GM18873 (cell line): ENCODE measurements at regions not wholly inside any gene's neighbourhood (a gene's known extent, or its start where the extent isn't known, plus 50 kb on each side); places are given as distances from the start of the nearest gene placed in this dataset.

ENCODE experiments used
- ATAC-seq: cut with Tn5 transposase; IDR thresholded peaks from one replicate; pipeline ENCODE4 v1.9.1; 2021; ENCODE audit warnings: mild to moderate bottlenecking, moderate library complexity, moderate number of reproducible peaks; ENCODE audit not compliant: unreplicated experiment, low FRiP score

DNA sequence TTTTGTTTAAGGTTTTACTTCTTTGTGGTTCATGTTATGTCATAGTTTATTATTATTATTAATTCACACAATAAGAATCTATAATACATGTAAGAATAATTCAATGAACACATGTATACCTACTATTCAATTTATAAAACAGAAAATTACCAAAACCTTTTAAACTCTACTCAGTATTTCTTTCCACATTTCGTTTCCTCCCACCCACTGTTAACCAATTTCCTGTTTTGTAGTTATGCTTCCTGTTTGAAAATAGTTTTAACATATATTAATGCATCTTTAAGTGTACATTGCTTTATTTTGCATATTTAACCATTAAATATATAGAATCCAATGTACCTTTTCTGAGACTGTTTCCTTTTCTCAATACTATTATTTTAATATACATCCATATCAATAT is 397.9 kb upstream of the SPTLC3 start:
- ATAC-seq = no peak

DNA sequence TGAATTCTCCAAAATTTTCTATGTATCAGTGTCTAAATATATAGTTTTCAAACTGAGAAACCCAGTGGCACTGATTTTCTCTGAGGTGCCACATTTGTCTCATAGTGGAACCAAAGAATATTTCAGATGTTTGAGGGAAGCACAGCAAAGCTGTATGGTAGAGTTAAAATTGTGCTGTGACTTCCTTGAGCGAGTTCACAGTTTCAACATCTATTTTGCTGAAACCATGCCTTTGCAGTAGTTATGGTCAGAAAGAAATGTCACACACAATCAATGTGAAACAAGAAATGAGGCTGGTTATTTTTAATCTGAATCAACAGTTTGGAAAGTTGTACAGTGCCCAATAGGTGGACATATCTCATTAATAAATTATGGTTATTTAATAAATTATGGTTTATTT is 394.0 kb upstream of the SPTLC3 start:
- ATAC-seq = no peak

DNA sequence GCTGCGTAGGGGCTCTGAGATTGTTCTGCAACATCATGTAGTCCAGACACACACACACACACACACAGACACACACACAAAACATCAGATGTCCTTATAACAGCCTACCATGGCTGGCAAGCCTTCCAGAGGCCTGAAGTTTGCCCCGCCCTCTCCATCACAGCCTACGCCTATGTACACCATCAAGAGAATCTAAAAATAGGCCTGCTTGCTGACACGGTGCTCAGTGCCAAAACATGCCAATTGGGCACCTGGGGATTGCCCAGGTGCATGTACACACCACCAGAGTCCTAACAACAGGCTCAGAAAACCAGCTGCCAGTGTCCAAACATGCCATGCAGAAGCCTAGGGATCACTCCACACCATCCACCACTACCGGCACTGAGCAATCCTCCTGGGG is 391.7 kb upstream of the SPTLC3 start:
- ATAC-seq = no peak

DNA sequence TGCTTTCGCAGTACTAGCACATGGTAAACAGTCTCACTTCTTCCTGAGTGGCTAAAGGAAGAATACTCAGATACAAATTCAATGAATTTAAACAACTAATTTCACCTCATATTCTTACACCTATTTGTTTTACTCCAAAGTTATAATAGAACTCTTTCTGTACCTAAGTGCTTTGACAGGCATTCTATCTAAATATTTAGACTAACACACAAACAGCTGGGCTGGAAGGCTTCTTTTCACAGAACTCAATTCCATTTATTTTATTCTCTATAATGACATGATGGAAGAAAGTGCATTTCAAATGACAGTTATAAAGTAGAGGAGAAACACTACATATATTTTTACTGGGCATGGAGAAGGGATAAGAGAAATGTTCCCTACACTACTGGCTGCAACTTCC is 384.9 kb upstream of the SPTLC3 start:
- ATAC-seq = no peak

DNA sequence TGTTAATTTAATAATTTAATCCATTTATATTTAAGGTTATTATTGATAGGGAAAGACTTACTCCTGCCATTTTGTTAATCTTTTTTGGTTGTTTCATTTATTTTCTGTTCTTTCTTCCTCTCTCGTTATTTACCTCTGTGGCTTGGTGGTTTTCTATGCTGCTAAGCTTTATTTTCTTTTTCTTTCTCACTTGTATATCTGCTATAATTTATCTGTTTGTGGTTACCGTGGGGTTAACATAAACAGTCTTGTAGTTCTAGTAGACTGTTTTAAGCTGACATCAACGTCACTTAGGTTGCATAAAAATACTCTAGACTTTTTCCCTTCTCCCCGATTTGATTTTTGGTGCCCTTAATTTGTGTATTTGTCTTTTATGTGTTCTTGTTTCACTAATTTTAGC is 381.3 kb upstream of the SPTLC3 start:
- ATAC-seq = no peak

DNA sequence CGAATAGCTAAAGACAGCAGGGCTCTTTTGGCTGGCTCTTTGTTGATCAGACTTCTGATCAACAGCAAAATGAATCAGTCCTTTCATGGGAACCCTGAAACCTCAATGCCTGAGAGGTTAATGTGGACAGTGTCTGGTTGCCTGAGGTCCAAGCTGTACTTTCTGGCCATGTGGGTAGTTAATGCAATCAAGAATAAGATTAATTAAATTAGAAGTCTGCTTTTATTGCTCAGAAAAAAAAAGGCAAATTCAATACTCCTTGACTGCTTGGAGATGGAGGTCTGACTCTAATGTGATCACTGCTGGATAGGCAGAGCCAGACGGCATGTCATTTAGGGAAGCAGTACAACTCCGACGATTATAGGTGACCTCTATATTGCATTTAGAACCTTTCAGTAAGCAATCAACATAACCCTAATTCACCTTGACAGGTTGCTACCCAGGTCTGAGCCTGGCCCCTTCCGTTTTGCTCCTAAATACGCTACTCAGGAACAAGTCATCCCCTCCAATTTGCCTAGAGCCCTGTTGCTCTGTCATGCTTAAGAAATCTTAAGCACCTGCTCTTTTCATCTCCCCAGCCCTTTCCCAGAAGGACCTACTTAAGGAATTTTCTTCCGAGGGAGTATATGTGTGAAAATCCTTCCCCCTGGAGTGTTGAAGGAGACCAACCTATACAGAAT is 370.0 kb upstream of the SPTLC3 start:
- ATAC-seq = no peak

DNA sequence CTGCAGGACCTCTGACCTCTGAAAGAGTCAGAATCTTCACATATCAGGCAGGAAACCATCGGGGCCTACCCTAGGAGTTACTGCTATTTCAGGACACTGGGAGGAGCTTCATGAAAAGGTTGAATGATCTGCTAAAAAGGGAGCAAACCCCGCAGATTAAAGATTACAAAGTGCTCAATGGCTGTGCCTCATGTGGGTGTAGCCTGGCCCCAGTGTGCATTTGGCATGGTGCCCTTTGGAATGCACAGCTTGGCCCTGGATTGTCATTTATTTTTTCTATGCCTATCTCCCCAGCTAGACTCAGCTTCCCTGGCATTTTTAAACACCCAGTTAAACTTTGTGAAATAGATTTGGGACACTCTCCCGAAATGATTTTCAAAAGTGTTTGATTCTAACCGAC is 368.5 kb upstream of the SPTLC3 start:
- no peak for ATAC-seq

DNA sequence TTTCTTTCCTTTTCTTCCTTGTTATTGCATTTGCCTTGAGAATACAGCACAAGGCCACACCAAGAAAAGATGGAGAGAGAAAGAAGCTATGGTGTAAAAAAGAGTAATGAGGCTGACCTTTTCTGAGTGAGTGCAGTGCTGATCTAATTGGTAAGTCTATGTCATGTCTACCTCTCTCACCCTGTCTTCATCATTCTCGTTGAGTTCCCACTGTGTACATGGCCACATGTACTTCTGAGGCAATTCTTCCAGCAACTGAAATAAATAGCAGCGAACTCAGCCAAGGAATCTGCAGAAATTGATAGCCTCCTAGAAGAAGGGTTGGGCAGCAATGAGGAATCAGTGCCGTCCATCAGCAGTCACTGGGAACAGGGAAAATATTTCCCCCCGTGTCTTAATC is 367.2 kb upstream of the SPTLC3 start:
- ATAC-seq = no peak

DNA sequence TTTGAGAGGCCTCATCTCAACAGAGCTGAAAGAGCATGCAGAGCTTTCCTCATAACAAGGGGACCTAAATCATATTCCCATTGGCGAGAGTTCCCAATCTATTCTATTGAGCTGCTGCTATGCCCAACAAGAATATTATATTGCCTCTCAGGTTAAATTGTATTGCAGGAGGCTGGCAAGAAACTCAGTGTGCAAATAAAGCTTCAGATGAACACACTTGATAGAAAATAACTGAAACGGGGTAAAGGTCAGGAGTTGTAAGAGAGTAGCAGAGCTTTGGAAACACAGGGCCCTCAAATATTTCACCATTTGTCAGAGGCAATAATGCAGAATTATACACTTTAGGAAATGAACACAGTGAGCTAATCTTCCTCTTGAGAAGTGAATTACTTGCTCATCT is 364.3 kb upstream of the SPTLC3 start:
- no peak for ATAC-seq

DNA sequence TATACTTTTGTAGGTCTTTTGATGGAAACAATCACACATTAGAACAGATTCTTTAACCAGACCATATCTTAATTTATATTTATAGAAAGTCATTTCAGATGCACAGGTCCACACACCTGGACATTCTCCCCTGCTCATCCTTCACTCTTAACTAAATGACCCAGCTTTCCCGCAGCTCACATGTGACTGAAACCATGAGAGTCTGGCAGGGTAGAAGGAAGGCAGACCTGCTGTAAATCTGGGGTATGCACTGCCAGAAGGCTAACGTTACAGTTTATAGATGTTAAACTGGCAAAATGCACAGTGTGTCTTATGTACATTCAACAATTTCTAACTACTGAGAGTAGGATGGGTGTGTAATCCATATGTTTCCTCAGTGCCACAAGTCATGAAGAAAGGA is 359.5 kb upstream of the SPTLC3 start:
- no peak for ATAC-seq

DNA sequence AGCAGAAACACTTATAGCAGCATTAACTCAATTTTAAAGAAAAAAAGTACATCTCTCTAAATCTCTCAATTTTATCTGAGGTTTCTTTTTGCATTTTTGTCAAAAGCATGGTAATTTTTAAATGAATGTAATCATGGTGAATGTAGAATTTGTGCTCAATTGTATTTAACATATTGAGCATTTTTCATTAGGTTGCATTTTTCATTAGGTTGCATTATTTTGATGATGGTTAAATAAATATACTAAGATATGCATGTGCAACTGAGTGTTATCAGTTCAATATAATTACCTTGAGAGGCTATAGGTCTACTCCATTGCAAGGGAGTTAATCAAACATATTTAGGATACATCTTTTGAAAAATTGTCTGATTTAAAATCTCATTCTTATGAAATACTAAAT is 355.1 kb upstream of the SPTLC3 start:
- no peak for ATAC-seq

DNA sequence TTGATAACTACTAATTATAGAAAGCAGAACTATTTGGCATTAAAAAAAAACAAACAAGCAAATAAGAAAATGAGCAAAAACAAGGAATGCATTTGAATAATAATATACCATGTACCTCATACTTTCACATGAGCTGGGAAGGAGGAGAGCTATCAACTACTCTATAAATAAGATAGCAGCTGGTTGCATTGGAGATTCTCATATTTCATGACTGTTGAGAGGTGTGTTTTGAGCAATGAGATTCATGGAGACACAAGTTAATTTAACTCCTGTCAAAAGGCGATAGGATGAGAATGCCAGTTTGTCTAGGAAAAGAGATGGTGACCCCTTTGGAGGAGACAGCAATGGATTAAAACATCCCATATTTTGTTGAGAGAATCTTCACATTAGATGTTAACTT is 348.8 kb upstream of the SPTLC3 start:
- ATAC-seq = no peak

DNA sequence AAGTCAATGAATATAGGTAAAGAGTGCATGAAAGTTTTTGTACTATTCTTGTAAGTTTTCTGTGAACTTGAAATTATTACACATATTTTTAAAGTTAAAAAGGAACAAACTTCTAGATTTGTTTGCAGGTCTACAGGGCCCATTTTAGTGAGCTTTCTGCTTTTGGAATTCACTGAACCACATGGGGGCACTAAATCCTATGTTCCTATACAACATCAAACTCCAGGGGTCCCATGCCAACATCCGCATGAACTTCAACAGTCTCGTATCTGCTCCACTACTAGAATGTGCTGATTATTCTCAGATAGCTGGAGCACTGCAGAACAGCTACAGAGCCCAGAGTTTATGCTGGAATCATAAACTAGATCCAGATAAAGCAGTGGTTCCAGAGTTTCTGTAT is 347.9 kb upstream of the SPTLC3 start:
- ATAC-seq = no peak

DNA sequence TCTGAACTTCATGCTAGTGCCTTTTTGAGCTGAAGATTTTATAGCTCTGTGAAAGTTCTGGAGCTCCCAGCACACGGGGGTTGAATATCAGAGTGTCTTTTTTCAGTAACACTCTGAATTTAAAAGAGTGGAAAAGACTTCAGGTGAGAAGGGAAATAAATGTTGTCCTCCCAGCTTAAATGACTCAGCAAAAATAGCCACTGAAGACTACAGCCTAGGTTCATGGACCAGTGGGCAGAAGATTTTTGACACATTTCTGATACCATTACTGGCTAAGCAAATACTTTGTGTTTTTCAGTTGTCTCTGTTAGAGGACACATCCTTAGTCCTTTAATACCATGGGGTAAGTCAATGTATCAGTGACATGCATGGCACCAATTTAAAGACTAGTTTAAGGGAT is 338.5 kb upstream of the SPTLC3 start:
- no peak for ATAC-seq

DNA sequence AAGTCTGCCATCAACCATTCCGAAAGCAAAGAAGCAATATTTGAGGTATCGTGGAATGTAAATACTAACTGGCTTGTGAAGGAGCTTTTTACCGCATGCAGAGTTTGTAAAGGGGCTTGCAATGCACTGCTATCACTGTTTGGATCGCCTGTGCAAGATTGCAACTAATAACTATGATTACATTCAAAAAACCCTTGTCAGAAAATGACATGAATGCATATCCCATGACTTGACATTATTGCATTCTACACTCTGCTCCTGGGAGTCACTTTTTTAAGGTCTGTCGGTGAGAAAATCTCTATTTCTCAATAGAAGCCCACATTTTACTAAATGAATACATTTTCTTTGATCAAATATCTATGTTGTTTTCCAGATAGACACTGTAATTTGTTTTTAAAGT is 335.4 kb upstream of the SPTLC3 start:
- ATAC-seq = no peak

DNA sequence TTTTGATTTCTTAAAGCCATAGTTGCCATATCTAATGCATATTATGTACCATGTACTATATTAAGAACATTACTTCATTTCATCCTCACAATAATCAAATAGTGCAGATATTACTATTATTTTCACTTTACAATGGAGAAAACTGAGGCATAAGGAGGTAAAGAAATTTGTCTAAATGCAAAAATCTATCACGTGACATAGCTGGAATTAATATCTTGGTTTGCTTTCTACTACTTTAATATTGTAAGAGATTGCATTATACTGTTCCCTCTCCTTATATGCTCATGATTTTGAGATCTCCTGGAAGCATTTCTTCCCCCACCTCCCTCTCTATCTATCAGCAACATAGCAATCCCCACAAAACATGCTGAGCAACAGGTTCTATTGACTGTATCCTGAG is 330.8 kb upstream of the SPTLC3 start:
- no peak for ATAC-seq

DNA sequence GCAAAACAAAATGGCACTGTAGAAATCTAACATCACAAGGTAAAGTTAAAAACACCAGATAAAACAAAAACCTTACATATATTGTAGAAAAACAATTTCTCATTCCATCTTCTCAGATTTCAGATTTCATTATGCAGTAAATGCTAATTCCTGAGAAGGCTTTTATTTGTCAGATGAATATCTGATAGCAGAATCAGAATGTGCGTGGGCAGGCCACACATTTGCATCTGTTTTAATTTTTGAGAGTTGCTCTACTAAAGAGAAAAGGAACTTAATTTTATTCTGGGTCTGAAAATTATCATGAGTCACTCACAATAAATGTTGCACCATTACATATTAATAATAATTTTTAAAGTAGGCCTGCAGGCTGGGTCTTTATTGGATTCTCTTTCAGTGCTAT is 329.3 kb upstream of the SPTLC3 start:
- no peak for ATAC-seq

DNA sequence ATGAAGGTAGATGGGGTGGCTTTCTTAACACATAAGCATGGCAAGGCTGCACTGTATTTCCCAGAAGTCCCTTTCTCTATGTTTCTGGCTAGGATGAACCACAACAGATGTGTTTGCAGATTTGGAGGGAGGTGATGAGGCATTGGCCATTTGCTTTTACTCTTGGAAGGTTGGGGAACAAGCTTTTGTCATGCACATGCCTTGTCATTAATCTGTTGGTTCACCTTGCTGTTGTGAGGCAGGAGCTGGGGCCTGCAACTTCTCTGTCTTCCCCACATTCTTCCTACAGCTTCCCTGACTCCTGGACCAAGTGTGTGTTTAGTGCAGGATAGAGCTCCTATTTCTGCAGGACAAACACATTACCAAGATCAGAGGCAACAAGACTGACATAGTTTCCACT is 326.2 kb upstream of the SPTLC3 start:
- no peak for ATAC-seq

DNA sequence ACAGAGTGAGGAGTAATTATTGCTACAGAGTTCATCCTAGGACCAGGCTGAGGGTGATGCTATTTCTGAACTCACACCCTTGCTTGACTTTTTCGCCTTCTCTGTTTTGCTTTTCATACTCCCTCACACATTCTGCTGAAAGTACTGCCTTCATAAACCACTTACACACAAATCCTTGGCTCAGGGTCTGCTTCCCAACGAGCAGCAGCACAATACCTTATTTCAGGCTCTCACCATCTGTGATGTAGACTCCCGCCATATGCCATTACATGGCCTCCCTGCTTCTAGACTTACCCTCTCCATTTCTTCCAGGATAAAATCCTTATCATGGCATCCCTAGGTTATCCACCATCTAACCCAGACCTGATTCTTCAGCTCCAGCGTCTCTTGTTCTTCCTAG is 321.3 kb upstream of the SPTLC3 start:
- no peak for ATAC-seq

DNA sequence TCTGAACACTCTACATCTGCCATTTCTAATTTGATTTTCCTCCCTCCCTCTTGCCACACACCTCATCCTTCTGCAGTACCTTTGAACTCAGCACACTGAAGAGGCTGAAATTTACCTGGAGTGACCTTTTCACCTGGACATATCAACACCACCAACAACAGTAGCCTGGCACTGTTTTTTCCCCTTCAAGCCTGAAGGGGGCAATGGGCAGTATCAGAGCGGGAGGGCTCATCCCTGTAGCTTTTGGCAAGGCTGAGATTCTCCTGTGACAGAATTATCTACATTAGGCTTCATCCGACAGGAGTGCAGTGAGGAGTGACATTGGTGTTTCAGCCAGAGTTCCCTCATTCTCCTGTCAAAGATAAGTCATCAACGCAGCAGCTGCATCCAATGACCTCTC is 312.8 kb upstream of the SPTLC3 start:
- ATAC-seq = no peak

DNA sequence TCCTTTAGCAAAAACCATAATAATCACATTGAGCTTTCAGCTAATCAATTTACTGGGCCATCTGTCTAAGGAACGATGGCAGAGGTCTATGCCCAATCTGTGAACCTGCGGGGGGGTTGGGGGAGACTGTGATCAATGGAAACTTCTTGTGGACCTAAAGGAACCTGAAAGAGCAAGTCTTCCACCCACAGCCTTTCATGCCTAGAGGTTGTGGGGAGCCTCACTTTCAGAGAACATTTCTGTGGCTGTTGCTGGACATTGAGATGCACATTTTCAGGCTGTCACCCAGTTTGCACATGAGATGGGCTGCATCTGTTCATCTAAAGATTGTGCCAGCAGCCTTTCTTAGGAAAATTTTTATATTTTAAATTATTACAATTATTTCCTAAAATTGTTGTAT is 310.0 kb upstream of the SPTLC3 start:
- ATAC-seq = no peak

DNA sequence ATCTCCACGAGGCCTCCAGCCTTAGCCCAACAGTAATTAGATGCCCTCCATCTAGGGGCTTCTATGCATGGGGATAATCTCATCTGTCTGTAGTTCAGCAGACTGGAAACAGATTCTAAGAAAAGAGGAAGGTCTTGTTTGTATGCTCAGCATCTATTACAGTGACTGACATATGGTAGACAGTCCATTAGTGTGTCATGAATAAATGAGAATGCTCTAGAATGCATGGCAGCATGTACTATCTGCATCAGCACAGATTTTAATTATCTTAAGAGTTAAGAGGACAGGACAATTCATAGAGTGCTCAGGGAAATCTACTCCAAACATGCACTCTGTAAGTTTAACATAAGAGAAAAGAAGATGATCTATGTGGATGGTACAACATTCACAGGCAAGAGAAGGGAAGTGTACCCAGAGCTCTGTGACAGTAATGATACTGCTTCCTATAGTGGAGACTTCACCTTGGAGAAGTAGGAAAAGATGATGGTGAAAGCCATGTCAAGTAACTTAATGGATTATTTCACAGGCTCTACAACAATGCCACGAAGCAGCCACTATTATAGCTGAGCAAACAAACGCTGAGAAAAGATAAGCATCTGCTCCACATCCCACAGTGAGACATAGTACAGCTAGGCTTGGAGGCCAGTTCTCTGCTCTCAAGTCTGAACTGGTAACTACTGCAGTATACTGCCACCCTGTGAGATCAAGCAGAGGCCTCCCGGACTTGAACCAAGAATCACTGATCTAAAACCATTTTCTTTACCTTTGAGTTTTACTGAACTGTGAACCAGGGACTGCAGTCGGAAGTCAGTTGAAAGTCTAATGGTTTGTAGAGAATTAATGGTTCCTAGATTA is 309.2 kb upstream of the SPTLC3 start:
- no peak for ATAC-seq
